TTC549 (cell line): ENCODE measurements at regions not wholly inside any gene's neighbourhood (a gene's known extent, or its start where the extent isn't known, plus 50 kb on each side); places are given as distances from the start of the nearest gene placed in this dataset.

Experiments
- FAIRE-seq: peaks from 2 replicates; lab custom pipeline; 2012; peaks lifted over from hg19 to GRCh38; lab: Jason Lieb, UNC

- no peak for FAIRE-seq
Measured at GRCh38 chr5:125140855-125141254, 394.4 kb upstream of the ZNF608 start.

- no peak for FAIRE-seq
Measured at GRCh38 chr5:125142458-125142857, 396.0 kb upstream of the ZNF608 start.

- no peak for FAIRE-seq
Measured at GRCh38 chr5:125143011-125143410, 396.6 kb upstream of the ZNF608 start.

- no peak for FAIRE-seq
Measured at GRCh38 chr5:125148076-125148475, 401.6 kb upstream of the ZNF608 start.

GRCh38 chr5:125148706-125149105, 402.3 kb upstream of the ZNF608 start:
- FAIRE-seq: no peak

- FAIRE-seq: no peak
Measured at GRCh38 chr5:125149110-125149509, 402.7 kb upstream of the ZNF608 start.

GRCh38 chr5:125149527-125149926, 403.1 kb upstream of the ZNF608 start:
- no peak for FAIRE-seq

GRCh38 chr5:125150041-125150669, 403.7 kb upstream of the ZNF608 start:
- no peak for FAIRE-seq

- FAIRE-seq: no peak
Measured at GRCh38 chr5:125151150-125151900, 404.9 kb upstream of the ZNF608 start.

GRCh38 chr5:125152044-125152443, 405.6 kb upstream of the ZNF608 start:
- FAIRE-seq: no peak

GRCh38 chr5:125152461-125153189, 406.2 kb upstream of the ZNF608 start:
- FAIRE-seq: no peak

GRCh38 chr5:125153231-125153630, 406.8 kb upstream of the ZNF608 start:
- FAIRE-seq: no peak

- no peak for FAIRE-seq
Measured at GRCh38 chr5:125154301-125155110, 408.1 kb upstream of the ZNF608 start.

- no peak for FAIRE-seq
Measured at GRCh38 chr5:125160787-125161502, 414.5 kb upstream of the ZNF608 start.

GRCh38 chr5:125162714-125163113, 416.3 kb upstream of the ZNF608 start:
- no peak for FAIRE-seq

- no peak for FAIRE-seq
Measured at GRCh38 chr5:125169396-125169795, 423.0 kb upstream of the ZNF608 start.

GRCh38 chr5:125171641-125172040, 425.2 kb upstream of the ZNF608 start:
- FAIRE-seq: no peak

- no peak for FAIRE-seq
Measured at GRCh38 chr5:125175348-125176004, 429.0 kb upstream of the ZNF608 start.

GRCh38 chr5:125176005-125176390, 429.6 kb upstream of the ZNF608 start:
- no peak for FAIRE-seq

- no peak for FAIRE-seq
Measured at GRCh38 chr5:125177340-125177739, 430.9 kb upstream of the ZNF608 start.

- FAIRE-seq: no peak
Measured at GRCh38 chr5:125179612-125180011, 433.2 kb upstream of the ZNF608 start.
